ENCODE measurements at regions not wholly inside any gene's neighbourhood (a gene's known extent, or its start where the extent isn't known, plus 50 kb on each side); places are given as distances from the start of the nearest gene placed in this dataset.

GRCh38 chr20:51906679-51907078 lies 104.4 kb upstream of the SALL4 start:
- Histone ChIP-seq H2AFZ (ENCODE audit: low read depth, low read length) (no peak overlapping the region), H4K20me1 (ENCODE audit: insufficient read depth) (no peaks in the 10 kb centered on the region), H3F3A (ENCODE audit: insufficient read depth, low read length, poor library complexity, severe bottlenecking) (no peaks in the 10 kb centered on the region), H3K27ac (ENCODE audit: low read length) (no peak overlapping the region), H3K79me2 (replicated peaks; ENCODE audit: insufficient read depth, low read length) (no peaks in the 10 kb centered on the region), H3K36me3 (ENCODE audit: insufficient read depth, low read length) (no peaks in the 10 kb centered on the region), H3K4me2 (ENCODE audit: low read length) (no peak overlapping the region), H3K27me3 (ENCODE audit: insufficient read depth, low read depth, low read length) (no peaks in the 10 kb centered on the region), H3K9me2 (ENCODE audit: insufficient read depth, low read length) (no peaks in the 10 kb centered on the region), H3K4me3 (ENCODE audit: low read length) (no peak overlapping the region), H3K9ac (ENCODE audit: low read length) (no peak overlapping the region), H3K9me3 (ENCODE audit: low read length) (no peaks in the 10 kb centered on the region)
- TF ChIP-seq RAD21 (conservative IDR thresholded peaks at IDR 0.05) (no peak), MXI1 (conservative IDR thresholded peaks at IDR 0.05; ENCODE audit: poor library complexity, severe bottlenecking) (no peak), POLR2AphosphoS5 (IDR thresholded peaks at IDR 0.05) (no peak), EP300 (conservative IDR thresholded peaks at IDR 0.05; ENCODE audit: poor library complexity, severe bottlenecking) (no peak), TAF1 (IDR thresholded peaks at IDR 0.05; ENCODE audit: low read depth) (no peak), SMC3 (conservative IDR thresholded peaks at IDR 0.05; ENCODE audit: poor library complexity) (no peak), REST (IDR thresholded peaks at IDR 0.05; ENCODE audit: borderline replicate concordance) (no peak), EZH2 (IDR thresholded peaks at IDR 0.05; ENCODE audit: borderline replicate concordance, insufficient read depth, low read length, poor library complexity, severe bottlenecking) (no peak)
- TF ChIP-seq, protein P1, sequence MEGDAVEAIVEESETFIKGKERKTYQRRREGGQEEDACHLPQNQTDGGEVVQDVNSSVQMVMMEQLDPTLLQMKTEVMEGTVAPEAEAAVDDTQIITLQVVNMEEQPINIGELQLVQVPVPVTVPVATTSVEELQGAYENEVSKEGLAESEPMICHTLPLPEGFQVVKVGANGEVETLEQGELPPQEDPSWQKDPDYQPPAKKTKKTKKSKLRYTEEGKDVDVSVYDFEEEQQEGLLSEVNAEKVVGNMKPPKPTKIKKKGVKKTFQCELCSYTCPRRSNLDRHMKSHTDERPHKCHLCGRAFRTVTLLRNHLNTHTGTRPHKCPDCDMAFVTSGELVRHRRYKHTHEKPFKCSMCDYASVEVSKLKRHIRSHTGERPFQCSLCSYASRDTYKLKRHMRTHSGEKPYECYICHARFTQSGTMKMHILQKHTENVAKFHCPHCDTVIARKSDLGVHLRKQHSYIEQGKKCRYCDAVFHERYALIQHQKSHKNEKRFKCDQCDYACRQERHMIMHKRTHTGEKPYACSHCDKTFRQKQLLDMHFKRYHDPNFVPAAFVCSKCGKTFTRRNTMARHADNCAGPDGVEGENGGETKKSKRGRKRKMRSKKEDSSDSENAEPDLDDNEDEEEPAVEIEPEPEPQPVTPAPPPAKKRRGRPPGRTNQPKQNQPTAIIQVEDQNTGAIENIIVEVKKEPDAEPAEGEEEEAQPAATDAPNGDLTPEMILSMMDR (IDR thresholded peaks at IDR 0.05; ENCODE audit: poor library complexity, severe bottlenecking), result no peak

DNA sequence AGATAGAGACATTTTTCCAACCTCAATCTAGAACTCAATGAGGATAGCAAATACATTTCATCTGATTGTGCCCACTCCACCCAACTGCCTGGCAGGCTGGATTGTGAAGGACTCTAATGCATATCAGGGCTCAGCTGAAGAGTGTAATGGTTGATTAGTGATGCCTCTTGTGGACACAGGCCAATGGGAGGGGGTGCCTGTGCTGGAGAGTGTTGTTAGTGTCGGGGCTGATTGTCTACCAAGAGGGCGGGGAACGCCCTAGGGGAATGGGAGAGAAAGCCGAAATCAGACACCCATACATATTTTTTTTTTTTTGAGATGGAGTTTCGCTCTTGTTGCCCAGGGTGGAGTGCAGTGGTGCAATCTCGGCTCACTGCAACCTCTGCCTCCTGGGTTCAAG lies 103.7 kb upstream of the SALL4 start:
- Histone ChIP-seq H3K9me2 (ENCODE audit: insufficient read depth, low read length) (no peaks in the 10 kb centered on the region), H3K9me3 (ENCODE audit: low read length) (no peaks in the 10 kb centered on the region), H3K79me2 (replicated peaks; ENCODE audit: insufficient read depth, low read length) (no peaks in the 10 kb centered on the region), H3F3A (ENCODE audit: insufficient read depth, low read length, poor library complexity, severe bottlenecking) (no peaks in the 10 kb centered on the region), H3K27ac (ENCODE audit: low read length) (no peak overlapping the region), H3K4me2 (ENCODE audit: low read length) (no peak overlapping the region), H4K20me1 (ENCODE audit: insufficient read depth) (no peaks in the 10 kb centered on the region), H3K9ac (ENCODE audit: low read length) (no peak overlapping the region), H3K27me3 (ENCODE audit: insufficient read depth, low read depth, low read length) (no peaks in the 10 kb centered on the region), H3K4me3 (ENCODE audit: low read length) (no peak overlapping the region), H3K36me3 (ENCODE audit: insufficient read depth, low read length) (no peaks in the 10 kb centered on the region), H2AFZ (ENCODE audit: low read depth, low read length) (no peak overlapping the region)
- TF ChIP-seq TAF1 (IDR thresholded peaks at IDR 0.05; ENCODE audit: low read depth), result no peak

DNA sequence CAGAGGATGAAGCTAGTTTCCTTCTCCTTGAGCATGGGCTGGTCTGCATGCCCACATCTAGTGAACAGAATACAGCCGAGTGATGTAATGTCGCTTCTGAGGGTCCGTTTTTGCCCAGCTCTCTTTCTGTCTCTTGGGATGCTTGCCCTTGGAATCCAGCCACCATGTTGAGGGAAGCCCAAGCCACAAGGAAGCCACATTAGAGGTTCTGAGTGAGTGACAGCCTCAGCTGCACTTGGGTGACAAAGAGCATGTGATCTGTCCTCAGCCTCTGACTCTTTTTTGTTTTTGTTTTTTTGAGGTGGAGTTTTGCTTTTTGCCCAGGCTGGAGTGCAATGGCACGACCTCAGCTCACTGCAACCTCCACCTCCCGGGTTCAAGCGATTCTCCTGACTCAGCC lies 100.6 kb upstream of the SALL4 start:
- H3K9me2 ChIP-seq (ENCODE audit: insufficient read depth, low read length), result no peaks in the 10 kb centered on the region
- no peak overlapping the region for H2AFZ ChIP-seq (ENCODE audit: low read depth, low read length)
- no peaks in the 10 kb centered on the region for H3K9me3 ChIP-seq (ENCODE audit: low read length)
- TF ChIP-seq SMC3 (conservative IDR thresholded peaks at IDR 0.05; ENCODE audit: poor library complexity) (no peak), RAD21 (conservative IDR thresholded peaks at IDR 0.05) (no peak), POLR2AphosphoS5 (IDR thresholded peaks at IDR 0.05) (no peak), TAF1 (IDR thresholded peaks at IDR 0.05; ENCODE audit: low read depth) (no peak)
- no peak overlapping the region for H3K4me2 ChIP-seq (ENCODE audit: low read length)
- no peak overlapping the region for H3K4me3 ChIP-seq (ENCODE audit: low read length)
- H3K9ac ChIP-seq (ENCODE audit: low read length), result no peak overlapping the region
- H4K20me1 ChIP-seq (ENCODE audit: insufficient read depth), result no peaks in the 10 kb centered on the region
- H3K27ac ChIP-seq (ENCODE audit: low read length), result no peak overlapping the region
- no peaks in the 10 kb centered on the region for H3K27me3 ChIP-seq (ENCODE audit: insufficient read depth, low read depth, low read length)
- H3F3A ChIP-seq (ENCODE audit: insufficient read depth, low read length, poor library complexity, severe bottlenecking), result no peaks in the 10 kb centered on the region
- H3K79me2 ChIP-seq (replicated peaks; ENCODE audit: insufficient read depth, low read length), result no peaks in the 10 kb centered on the region
- no peaks in the 10 kb centered on the region for H3K36me3 ChIP-seq (ENCODE audit: insufficient read depth, low read length)

All from neural cell (in vitro differentiated cells).